OCI-LY3 (cell line): ENCODE measurements at regions not wholly inside any gene's neighbourhood (a gene's known extent, or its start where the extent isn't known, plus 50 kb on each side); places are given as distances from the start of the nearest gene placed in this dataset.

Experiments used
- CTCF ChIP-seq: fragments of 200-600, 300-600 bp; sonication (generic); IDR thresholded peaks from 2 replicates; pipeline ENCODE4 v1.5.1; 2014; ENCODE audit warnings: antibody characterized with exemption, low read length, low read depth
- EZH2phosphoT487 ChIP-seq: fragments of 200-600 bp; shearing (Covaris generic); IDR thresholded peaks from 2 replicates; pipeline ENCODE4 v1.6.1; 2018; ENCODE audit warnings: antibody characterized with exemption, mixed run types, low read depth

GRCh38 chr9:135188681-135189151 lies 101.2 kb downstream of the OLFM1 start:
- TF ChIP-seq CTCF: no peak
- TF ChIP-seq EZH2phosphoT487: no peak
